IPS-18c (cell line): ENCODE measurements at regions not wholly inside any gene's neighbourhood (a gene's known extent, or its start where the extent isn't known, plus 50 kb on each side); places are given as distances from the start of the nearest gene placed in this dataset.

Source experiments
- H3K4me3 ChIP-seq: 2 replicates; pipeline ENCODE4 v1.7.0; 2013; ENCODE audit warnings: low read depth, mild to moderate bottlenecking, low read length, moderate library complexity; ENCODE audit not compliant: insufficient read depth
- H3K9me3 ChIP-seq: one replicate; pipeline ENCODE4 v1.6.1; 2013; ENCODE audit warnings: mild to moderate bottlenecking, low read length, moderate library complexity; ENCODE audit not compliant: control insufficient read depth, insufficient read depth

GRCh38 chr1:240019524-240019923, 72.2 kb upstream of the FMN2 start:
- Histone ChIP-seq H3K9me3 (no peaks in the 10 kb centered on the region), H3K4me3 (no peak overlapping the region)

GRCh38 chr1:240020871-240021270, 70.8 kb upstream of the FMN2 start:
- Histone ChIP-seq H3K9me3 (no peaks in the 10 kb centered on the region), H3K4me3 (no peak overlapping the region)

GRCh38 chr1:240021709-240022108, 70.0 kb upstream of the FMN2 start:
- Histone ChIP-seq H3K4me3 (no peak overlapping the region), H3K9me3 (no peaks in the 10 kb centered on the region)

- Histone ChIP-seq H3K4me3 (no peak overlapping the region), H3K9me3 (no peaks in the 10 kb centered on the region)
Observed at GRCh38 chr1:240027059-240027462, 64.6 kb upstream of the FMN2 start.

- Histone ChIP-seq H3K9me3 (no peaks in the 10 kb centered on the region), H3K4me3 (no peak overlapping the region)
Observed at GRCh38 chr1:240029418-240029817, 62.3 kb upstream of the FMN2 start.

- Histone ChIP-seq H3K4me3 (no peak overlapping the region), H3K9me3 (no peaks in the 10 kb centered on the region)
Observed at GRCh38 chr1:240030236-240030635, 61.4 kb upstream of the FMN2 start.

- Histone ChIP-seq H3K4me3 (no peak overlapping the region), H3K9me3 (no peaks in the 10 kb centered on the region)
Observed at GRCh38 chr1:240031009-240031408, 60.7 kb upstream of the FMN2 start.

GRCh38 chr1:240031414-240031813, 60.3 kb upstream of the FMN2 start:
- Histone ChIP-seq H3K4me3 (no peak overlapping the region), H3K9me3 (no peaks in the 10 kb centered on the region)

- no peak overlapping the region for H3K4me3 ChIP-seq
- no peaks in the 10 kb centered on the region for H3K9me3 ChIP-seq
Observed at GRCh38 chr1:240033406-240033805, 58.3 kb upstream of the FMN2 start.

- Histone ChIP-seq H3K4me3 (no peak overlapping the region), H3K9me3 (no peaks in the 10 kb centered on the region)
Observed at GRCh38 chr1:240036526-240036925, 55.2 kb upstream of the FMN2 start.
